ENCODE measurements at regions not wholly inside any gene's neighbourhood (a gene's known extent, or its start where the extent isn't known, plus 50 kb on each side); places are given as distances from the start of the nearest gene placed in this dataset.

DNA sequence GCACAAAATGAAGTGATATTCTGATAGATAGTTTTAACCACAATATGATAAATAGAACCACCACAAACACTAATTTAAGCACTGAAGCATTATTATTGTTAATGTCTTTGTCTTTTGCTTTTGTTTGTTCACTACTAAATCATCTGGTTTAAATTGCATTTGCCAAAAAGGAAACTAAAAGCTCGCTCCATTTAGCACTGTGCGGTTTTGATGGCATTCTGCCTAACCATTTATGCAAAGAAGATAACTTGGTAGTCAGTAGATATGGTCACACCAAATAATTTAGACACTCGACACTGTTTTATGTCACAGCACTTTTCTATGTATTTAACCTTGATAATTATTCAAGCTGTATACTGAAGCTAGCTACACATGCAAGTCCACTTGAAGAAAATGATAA is 849.8 kb upstream of the CDH6 start:
- Histone ChIP-seq H3K4me2 (no peak overlapping the region), H3K9me3 (no peaks in the 10 kb centered on the region), H3K27me3 (ENCODE audit: insufficient read depth) (no peaks in the 10 kb centered on the region), H2AFZ (ENCODE audit: low read depth) (no peak overlapping the region), H3K4me1 (ENCODE audit: control insufficient read depth in 1 of 2, insufficient read depth in 2 of 2, low read depth in 1 of 2, low read length in 1 of 2) (no peaks in the 10 kb centered on the region), H3K4me3 (ENCODE audit: low read depth in 2 of 2, low read length in 1 of 2) (no peak overlapping the region), H3F3A (replicated peaks; ENCODE audit: insufficient read depth) (no peaks in the 10 kb centered on the region), H3K9me2 (no peaks in the 10 kb centered on the region), H3K9ac (no peak overlapping the region), H3K36me3 (replicated peaks in 1 of 2; ENCODE audit: control insufficient read depth in 1 of 2, insufficient read depth in 2 of 2, low read length in 1 of 2) (no peaks in the 10 kb centered on the region), H3K79me2 (ENCODE audit: insufficient read depth) (no peaks in the 10 kb centered on the region), H4K20me1 (ENCODE audit: insufficient read depth) (no peaks in the 10 kb centered on the region), H3K27ac (ENCODE audit: low read depth in 2 of 2, low read length in 1 of 2) (no peak overlapping the region)
- no peak for DNase-seq
- ChIA-PET CTCF (no interaction called here), POLR2A (no interaction called here)
- no peak for TF ChIP-seq EP300 (IDR thresholded peaks at IDR 0.05; ENCODE audit: borderline replicate concordance in 1 of 2, low read depth in 1 of 2, low read length in 1 of 2)
- TF ChIP-seq, protein P1, sequence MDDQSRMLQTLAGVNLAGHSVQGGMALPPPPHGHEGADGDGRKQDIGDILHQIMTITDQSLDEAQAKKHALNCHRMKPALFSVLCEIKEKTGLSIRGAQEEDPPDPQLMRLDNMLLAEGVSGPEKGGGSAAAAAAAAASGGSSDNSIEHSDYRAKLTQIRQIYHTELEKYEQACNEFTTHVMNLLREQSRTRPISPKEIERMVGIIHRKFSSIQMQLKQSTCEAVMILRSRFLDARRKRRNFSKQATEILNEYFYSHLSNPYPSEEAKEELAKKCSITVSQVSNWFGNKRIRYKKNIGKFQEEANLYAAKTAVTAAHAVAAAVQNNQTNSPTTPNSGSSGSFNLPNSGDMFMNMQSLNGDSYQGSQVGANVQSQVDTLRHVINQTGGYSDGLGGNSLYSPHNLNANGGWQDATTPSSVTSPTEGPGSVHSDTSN (IDR thresholded peaks at IDR 0.05): no peak
- TF ChIP-seq, protein P2, sequence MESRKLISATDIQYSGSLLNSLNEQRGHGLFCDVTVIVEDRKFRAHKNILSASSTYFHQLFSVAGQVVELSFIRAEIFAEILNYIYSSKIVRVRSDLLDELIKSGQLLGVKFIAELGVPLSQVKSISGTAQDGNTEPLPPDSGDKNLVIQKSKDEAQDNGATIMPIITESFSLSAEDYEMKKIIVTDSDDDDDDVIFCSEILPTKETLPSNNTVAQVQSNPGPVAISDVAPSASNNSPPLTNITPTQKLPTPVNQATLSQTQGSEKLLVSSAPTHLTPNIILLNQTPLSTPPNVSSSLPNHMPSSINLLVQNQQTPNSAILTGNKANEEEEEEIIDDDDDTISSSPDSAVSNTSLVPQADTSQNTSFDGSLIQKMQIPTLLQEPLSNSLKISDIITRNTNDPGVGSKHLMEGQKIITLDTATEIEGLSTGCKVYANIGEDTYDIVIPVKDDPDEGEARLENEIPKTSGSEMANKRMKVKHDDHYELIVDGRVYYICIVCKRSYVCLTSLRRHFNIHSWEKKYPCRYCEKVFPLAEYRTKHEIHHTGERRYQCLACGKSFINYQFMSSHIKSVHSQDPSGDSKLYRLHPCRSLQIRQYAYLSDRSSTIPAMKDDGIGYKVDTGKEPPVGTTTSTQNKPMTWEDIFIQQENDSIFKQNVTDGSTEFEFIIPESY (IDR thresholded peaks at IDR 0.05; ENCODE audit: borderline replicate concordance, low read depth): no peak
- no peak for TF ChIP-seq MEF2A (IDR thresholded peaks at IDR 0.05; ENCODE audit: borderline replicate concordance, low read depth)
- WGBS (ENCODE audit: low lambda C conversion rate): 7% methylated on average over 3 of the region's 3 CpGs

DNA sequence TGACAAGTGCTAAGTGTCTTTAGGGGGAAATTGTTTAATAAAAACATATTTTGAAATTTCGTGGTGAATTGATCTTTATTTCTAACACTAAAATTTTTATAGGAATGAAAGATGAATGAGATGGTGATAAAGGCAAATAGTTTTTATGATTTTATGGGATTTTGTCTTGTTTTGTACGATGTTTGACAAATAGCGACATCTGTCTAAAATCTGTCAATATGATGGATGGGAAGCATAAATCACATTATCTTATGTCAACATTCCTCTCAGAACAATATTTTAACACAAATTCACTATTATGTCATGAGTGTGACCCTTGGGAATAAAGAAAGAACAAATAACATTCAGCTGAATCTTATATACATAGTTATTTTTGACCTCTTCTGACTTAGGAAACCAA is 852.0 kb upstream of the CDH6 start:
- POLR2A ChIA-PET: no interaction called here
- no peaks in the 10 kb centered on the region for H3F3A ChIP-seq (replicated peaks; ENCODE audit: insufficient read depth)
- no peak for DNase-seq
- CTCF ChIA-PET: no interaction called here
- H3K27me3 ChIP-seq (ENCODE audit: insufficient read depth): no peaks in the 10 kb centered on the region
- no peak overlapping the region for H3K4me3 ChIP-seq (ENCODE audit: low read depth in 2 of 2, low read length in 1 of 2)
- 51% methylated on average over 3 of the region's 3 CpGs for WGBS (ENCODE audit: low lambda C conversion rate)
- TF ChIP-seq TCF12 (IDR thresholded peaks at IDR 0.05): no peak
- TF ChIP-seq YY1 (IDR thresholded peaks at IDR 0.05; ENCODE audit: low read depth): no peak
- TF ChIP-seq FOXJ3 (CRISPR knock-in tag; IDR thresholded peaks at IDR 0.05): no peak
- no peak for TF ChIP-seq RCOR1 (IDR thresholded peaks at IDR 0.05; ENCODE audit: low read length)
- no peak for TF ChIP-seq EP300 (IDR thresholded peaks at IDR 0.05; ENCODE audit: borderline replicate concordance in 1 of 2, low read depth in 1 of 2, low read length in 1 of 2)
- no peak for TF ChIP-seq NRF1 (IDR thresholded peaks at IDR 0.05; ENCODE audit: low read depth, low read length)
- TF ChIP-seq, protein P3, sequence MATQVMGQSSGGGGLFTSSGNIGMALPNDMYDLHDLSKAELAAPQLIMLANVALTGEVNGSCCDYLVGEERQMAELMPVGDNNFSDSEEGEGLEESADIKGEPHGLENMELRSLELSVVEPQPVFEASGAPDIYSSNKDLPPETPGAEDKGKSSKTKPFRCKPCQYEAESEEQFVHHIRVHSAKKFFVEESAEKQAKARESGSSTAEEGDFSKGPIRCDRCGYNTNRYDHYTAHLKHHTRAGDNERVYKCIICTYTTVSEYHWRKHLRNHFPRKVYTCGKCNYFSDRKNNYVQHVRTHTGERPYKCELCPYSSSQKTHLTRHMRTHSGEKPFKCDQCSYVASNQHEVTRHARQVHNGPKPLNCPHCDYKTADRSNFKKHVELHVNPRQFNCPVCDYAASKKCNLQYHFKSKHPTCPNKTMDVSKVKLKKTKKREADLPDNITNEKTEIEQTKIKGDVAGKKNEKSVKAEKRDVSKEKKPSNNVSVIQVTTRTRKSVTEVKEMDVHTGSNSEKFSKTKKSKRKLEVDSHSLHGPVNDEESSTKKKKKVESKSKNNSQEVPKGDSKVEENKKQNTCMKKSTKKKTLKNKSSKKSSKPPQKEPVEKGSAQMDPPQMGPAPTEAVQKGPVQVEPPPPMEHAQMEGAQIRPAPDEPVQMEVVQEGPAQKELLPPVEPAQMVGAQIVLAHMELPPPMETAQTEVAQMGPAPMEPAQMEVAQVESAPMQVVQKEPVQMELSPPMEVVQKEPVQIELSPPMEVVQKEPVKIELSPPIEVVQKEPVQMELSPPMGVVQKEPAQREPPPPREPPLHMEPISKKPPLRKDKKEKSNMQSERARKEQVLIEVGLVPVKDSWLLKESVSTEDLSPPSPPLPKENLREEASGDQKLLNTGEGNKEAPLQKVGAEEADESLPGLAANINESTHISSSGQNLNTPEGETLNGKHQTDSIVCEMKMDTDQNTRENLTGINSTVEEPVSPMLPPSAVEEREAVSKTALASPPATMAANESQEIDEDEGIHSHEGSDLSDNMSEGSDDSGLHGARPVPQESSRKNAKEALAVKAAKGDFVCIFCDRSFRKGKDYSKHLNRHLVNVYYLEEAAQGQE (IDR thresholded peaks at IDR 0.05; ENCODE audit: low read depth, low read length): no peak
- TF ChIP-seq, protein P4, sequence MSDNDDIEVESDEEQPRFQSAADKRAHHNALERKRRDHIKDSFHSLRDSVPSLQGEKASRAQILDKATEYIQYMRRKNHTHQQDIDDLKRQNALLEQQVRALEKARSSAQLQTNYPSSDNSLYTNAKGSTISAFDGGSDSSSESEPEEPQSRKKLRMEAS (IDR thresholded peaks at IDR 0.05; ENCODE audit: low read depth): no peak
- TF ChIP-seq MEF2A (IDR thresholded peaks at IDR 0.05; ENCODE audit: borderline replicate concordance, low read depth): no peak
- TF ChIP-seq GABPA (IDR thresholded peaks at IDR 0.05; ENCODE audit: low read depth): no peak
- TF ChIP-seq NFIC (IDR thresholded peaks at IDR 0.05; ENCODE audit: borderline replicate concordance): no peak
- no peak for TF ChIP-seq FOXM1 (IDR thresholded peaks at IDR 0.05; ENCODE audit: low read depth)
- no peak for TF ChIP-seq POLR2AphosphoS5 (IDR thresholded peaks at IDR 0.05; ENCODE audit: low read depth, low read length)
- no peak overlapping the region for H2AFZ ChIP-seq (ENCODE audit: low read depth)
- no peaks in the 10 kb centered on the region for H3K9me3 ChIP-seq
- H4K20me1 ChIP-seq (ENCODE audit: insufficient read depth): no peaks in the 10 kb centered on the region
- no peaks in the 10 kb centered on the region for H3K79me2 ChIP-seq (ENCODE audit: insufficient read depth)
- no peak overlapping the region for H3K9ac ChIP-seq
- H3K9me2 ChIP-seq: no peaks in the 10 kb centered on the region
- no peaks in the 10 kb centered on the region for H3K4me1 ChIP-seq (ENCODE audit: control insufficient read depth in 1 of 2, insufficient read depth in 2 of 2, low read depth in 1 of 2, low read length in 1 of 2)
- no peak overlapping the region for H3K4me2 ChIP-seq
- no peaks in the 10 kb centered on the region for H3K36me3 ChIP-seq (replicated peaks in 1 of 2; ENCODE audit: control insufficient read depth in 1 of 2, insufficient read depth in 2 of 2, low read length in 1 of 2)
- H3K27ac ChIP-seq (ENCODE audit: low read depth in 2 of 2, low read length in 1 of 2): no peak overlapping the region

Data from SK-N-SH (cell line).